C1 segment of cervical spinal cord (tissue), 14 donors: ENCODE measurements at regions not wholly inside any gene's neighbourhood (a gene's known extent, or its start where the extent isn't known, plus 50 kb on each side); places are given as distances from the start of the nearest gene placed in this dataset.

Source experiments
- DNase-seq, 14 donors: peaks; one replicate each; lab custom pipeline; 2025; lab: John Stamatoyannopoulos, UW

GRCh38 chr16:86088287-86088686, 189.3 kb downstream of the IRF8 start:
- no peak for DNase-seq

- no peak for DNase-seq
Observed at GRCh38 chr16:86088816-86089215, 189.9 kb downstream of the IRF8 start.

- no peak for DNase-seq
Observed at GRCh38 chr16:86089334-86089900, 190.5 kb downstream of the IRF8 start.

GRCh38 chr16:86089991-86090390, 191.0 kb downstream of the IRF8 start:
- no peak for DNase-seq

GRCh38 chr16:86090461-86091170, 191.7 kb downstream of the IRF8 start:
- DNase-seq: no peak

GRCh38 chr16:86091976-86092375, 193.0 kb downstream of the IRF8 start:
- DNase-seq: no peak

- no peak for DNase-seq
Observed at GRCh38 chr16:86092586-86093480, 193.9 kb downstream of the IRF8 start.

- peak in 1 of 14 donors; percentile 8 for DNase-seq
Observed at GRCh38 chr16:86093801-86094750, 195.1 kb downstream of the IRF8 start.

- DNase-seq: no peak
Observed at GRCh38 chr16:86095131-86095752, 196.3 kb downstream of the IRF8 start.

GRCh38 chr16:86095906-86096485, 197.0 kb downstream of the IRF8 start:
- no peak for DNase-seq

- no peak for DNase-seq
Observed at GRCh38 chr16:86096850-86097249, 197.9 kb downstream of the IRF8 start.

GRCh38 chr16:86099326-86099725, 200.4 kb downstream of the IRF8 start:
- DNase-seq: no peak

- DNase-seq: no peak
Observed at GRCh38 chr16:86100205-86101136, 201.5 kb downstream of the IRF8 start.

GRCh38 chr16:86101137-86101896, 202.4 kb downstream of the IRF8 start:
- DNase-seq: no peak

- no peak for DNase-seq
Observed at GRCh38 chr16:86101897-86102157, 202.9 kb downstream of the IRF8 start.

- no peak for DNase-seq
Observed at GRCh38 chr16:86103320-86103719, 204.4 kb downstream of the IRF8 start.

GRCh38 chr16:86104537-86105048, 205.6 kb downstream of the IRF8 start:
- DNase-seq: no peak

- no peak for DNase-seq
Observed at GRCh38 chr16:86107215-86107825, 208.4 kb downstream of the IRF8 start.
